Stimulated activated CD8-positive, alpha-beta memory T cell treated with anti-CD3 and anti-CD28 coated beads, Interleukin-15, amount 100 ng/mL, for 4 hours (primary cell): ENCODE measurements at regions not wholly inside any gene's neighbourhood (a gene's known extent, or its start where the extent isn't known, plus 50 kb on each side); places are given as distances from the start of the nearest gene placed in this dataset.
"Not testable (repeated sequence)": the region's sequence is repeated elsewhere in the genome, so short reads cannot be mapped to it uniquely, and the experiment has no call there.

Experiments
- DNase-seq, 2 donors: peaks; one replicate each; pipeline ENCODE4 v3.0.0-alpha.2; 2020; ENCODE audit warnings: low read depth in 2 of 2

- DNase-seq, result no peak
Measured at GRCh38 chr18:78875778-78876650, 103.6 kb upstream of the SALL3 start.

GRCh38 chr18:78876868-78877267 is 102.8 kb upstream of the SALL3 start:
- no peak for DNase-seq

- no peak for DNase-seq
Measured at GRCh38 chr18:78878335-78878734, 101.3 kb upstream of the SALL3 start.

GRCh38 chr18:78879072-78879883 is 100.3 kb upstream of the SALL3 start:
- not testable (repeated sequence) for DNase-seq

- no peak for DNase-seq
Measured at GRCh38 chr18:78882585-78882984, 97.0 kb upstream of the SALL3 start.

- DNase-seq, result no peak
Measured at GRCh38 chr18:78883501-78883900, 96.1 kb upstream of the SALL3 start.

- no peak for DNase-seq
Measured at GRCh38 chr18:78884502-78884901, 95.1 kb upstream of the SALL3 start.

- no peak for DNase-seq
Measured at GRCh38 chr18:78889250-78889649, 90.4 kb upstream of the SALL3 start.

GRCh38 chr18:78890388-78890787 is 89.2 kb upstream of the SALL3 start:
- DNase-seq, result no peak

- no peak for DNase-seq
Measured at GRCh38 chr18:78891185-78891762, 88.3 kb upstream of the SALL3 start.

- no peak for DNase-seq
Measured at GRCh38 chr18:78892177-78892576, 87.4 kb upstream of the SALL3 start.

GRCh38 chr18:78892721-78893120 is 86.9 kb upstream of the SALL3 start:
- DNase-seq, result no peak

- DNase-seq, result no peak
Measured at GRCh38 chr18:78893281-78894032, 86.2 kb upstream of the SALL3 start.

- no peak for DNase-seq
Measured at GRCh38 chr18:78894033-78894305, 85.6 kb upstream of the SALL3 start.

- DNase-seq, result no peak
Measured at GRCh38 chr18:78895207-78896001, 84.2 kb upstream of the SALL3 start.

GRCh38 chr18:78896111-78896905 is 83.3 kb upstream of the SALL3 start:
- no peak for DNase-seq

GRCh38 chr18:78898066-78898465 is 81.6 kb upstream of the SALL3 start:
- DNase-seq, result no peak

GRCh38 chr18:78898635-78899034 is 81.0 kb upstream of the SALL3 start:
- DNase-seq, result no peak

- DNase-seq, result no peak
Measured at GRCh38 chr18:78899241-78899640, 80.4 kb upstream of the SALL3 start.
